ENCODE measurements at regions not wholly inside any gene's neighbourhood (a gene's known extent, or its start where the extent isn't known, plus 50 kb on each side); places are given as distances from the start of the nearest gene placed in this dataset.
"Not testable (repeated sequence)": the region's sequence is repeated elsewhere in the genome, so short reads cannot be mapped to it uniquely, and the experiment has no call there.

DNA sequence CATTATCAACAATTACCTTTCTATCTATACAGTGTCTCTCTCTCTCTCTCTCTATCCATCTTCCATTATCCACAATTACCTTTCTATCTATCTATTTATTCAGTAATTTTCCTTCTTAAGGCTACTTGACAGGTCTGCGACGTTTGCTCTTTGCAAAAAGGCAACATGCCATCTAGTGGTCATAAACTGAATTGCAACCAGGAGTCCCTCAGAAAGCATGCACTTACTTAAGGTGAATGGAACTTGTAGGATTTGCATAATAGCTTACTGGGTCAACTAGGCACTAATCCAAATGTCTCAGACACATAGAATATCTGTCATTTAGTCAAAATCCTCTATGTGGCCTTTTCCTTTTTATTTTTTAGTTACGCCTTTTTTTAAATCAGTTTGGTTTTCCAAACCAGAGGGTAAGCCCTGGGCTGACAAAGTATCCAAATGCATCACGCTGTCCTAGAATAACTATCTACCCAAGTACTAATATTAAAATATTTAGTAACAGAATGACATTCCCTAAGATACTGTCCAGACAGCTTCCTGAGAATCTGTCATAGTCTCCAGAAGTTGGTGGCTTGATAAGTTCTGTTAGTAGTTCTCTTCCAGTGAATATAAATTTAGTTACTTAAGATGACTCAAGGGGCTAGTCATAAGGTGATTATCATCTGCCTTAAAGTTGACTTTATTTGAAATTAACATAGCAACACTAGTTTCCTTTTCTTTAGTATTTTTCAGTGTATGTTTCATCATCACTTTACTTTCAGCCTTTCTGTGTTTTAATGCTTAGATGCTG, 208.3 kb downstream of the PPP1R3A start:
- peak; percentile 65 for DNase-seq (ENCODE audit: low spot score)

DNA sequence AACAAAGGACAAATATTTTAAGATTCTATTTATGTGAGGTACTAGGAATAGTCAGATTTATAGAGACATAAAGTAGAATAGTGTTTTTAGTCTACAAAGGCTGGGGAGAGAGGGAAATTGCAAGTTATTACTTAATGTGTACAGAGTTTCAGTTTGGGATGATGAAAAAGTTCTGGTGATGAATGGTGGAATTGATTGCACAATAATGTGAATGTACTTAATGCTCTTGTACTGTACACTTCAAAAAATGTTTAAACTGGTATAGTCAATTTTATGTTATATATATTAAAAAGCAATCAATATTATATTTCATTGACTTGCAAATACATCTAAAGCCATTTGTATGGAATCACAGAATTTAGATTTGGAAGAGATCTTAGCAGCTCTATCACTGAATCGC, 213.4 kb downstream of the PPP1R3A start:
- no peak for DNase-seq (ENCODE audit: low spot score)

DNA sequence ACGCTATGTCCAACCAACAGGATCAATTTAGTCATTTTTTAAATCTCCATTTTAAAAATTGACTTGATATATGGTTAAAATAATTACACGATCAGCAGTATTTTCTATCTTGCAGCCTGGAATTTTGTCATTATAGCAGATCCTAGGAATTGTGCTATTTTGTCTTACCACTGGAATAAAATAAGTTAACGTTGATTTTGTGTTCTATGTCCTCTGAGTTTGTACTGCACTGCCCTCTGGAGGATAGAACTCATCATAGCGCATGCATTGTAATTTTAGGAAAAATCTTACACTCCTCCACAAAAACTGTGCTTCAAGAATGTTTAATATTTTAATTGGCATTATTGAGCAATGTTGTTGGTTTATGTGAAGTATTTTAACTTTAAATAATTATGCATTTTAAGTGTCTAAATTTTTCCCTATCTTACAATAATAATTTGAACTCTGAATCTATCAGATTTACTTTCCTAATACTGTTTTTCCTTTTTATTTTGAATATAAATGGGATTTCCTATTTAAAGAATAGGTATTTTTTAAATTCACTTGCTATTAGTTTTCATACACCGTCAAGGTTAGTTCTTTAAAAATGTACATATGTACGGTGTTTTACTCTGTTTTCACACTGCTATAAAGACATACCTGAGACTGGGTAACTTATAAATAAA, 220.1 kb downstream of the PPP1R3A start:
- no peak for DNase-seq (ENCODE audit: low spot score)

DNA sequence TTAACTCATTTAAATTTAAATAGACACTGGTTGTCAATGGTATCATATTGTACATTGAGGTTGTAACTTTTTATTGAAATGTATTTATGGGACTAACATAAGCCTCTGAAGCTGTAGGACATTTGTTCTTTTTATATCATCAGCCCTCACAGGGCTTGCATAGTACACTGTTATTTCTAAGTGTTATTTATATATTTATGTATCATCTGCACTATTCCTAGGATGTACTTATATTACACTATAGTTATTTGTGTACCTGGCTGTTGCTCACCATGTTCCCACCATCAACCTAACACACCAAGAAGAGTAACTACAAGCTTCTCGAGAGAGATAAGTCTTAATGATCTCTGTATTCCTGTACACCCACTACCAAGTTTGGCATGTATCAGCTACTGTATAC, 224.7 kb downstream of the PPP1R3A start:
- DNase-seq (ENCODE audit: low spot score): no peak

DNA sequence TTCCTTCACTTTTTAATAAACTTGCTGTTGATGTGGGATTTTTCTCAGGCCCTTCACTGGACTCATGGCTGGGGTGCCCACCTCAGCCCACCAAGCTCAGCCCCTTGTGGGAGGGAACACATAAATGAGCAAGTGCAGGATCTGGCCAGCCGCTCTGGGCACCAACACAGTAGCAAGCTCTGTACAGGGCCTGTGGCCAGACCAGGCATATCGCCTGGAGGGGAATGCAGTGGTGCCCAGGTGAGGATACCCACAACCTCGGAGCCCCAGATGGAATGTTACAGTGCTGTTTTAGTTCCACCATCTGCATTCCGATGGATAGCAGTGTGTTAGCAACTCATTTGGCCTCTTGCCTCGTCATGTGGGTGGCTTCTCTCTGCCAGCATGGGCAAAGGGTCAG, 234.6 kb downstream of the PPP1R3A start:
- no peak for DNase-seq (ENCODE audit: low spot score)

DNA sequence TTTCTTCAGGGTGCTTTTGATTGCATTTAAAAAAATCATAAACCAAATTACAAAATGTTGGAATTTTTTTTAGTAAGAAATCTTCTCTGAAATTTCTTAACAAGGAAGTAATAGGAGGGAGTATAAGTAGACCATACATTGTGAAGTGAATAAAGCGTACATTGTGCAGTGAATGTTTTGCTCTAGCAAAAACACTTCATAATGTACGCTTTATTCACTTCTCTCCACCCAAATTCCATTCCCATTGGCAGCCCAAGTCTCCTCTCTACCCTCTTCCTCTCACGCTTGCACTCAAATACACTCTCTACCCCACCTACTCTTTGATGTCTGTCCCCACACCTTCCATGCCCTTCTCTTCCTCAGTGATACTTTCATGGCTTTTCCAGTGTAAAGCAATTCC, 241.0 kb downstream of the PPP1R3A start:
- DNase-seq (ENCODE audit: low spot score): no peak

DNA sequence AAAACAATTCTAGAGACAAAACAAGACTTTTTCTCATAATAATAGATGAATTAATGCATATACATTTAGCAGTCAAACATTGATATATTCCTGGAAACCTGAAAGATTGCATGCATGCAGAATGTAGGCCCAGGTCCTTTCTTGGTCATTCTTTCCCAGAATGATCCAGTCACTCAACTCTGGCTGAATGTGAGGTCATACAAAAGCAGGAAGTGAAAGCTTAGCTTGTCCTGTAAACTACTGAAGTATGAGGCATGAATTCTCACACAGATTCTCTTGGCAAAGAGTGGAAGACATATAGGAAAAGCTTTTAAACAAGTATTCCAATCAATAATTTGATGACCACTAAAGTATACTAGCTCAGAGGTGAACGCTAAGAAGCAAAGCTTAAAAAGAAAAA, 253.9 kb downstream of the PPP1R3A start:
- no peak for DNase-seq (ENCODE audit: low spot score)

DNA sequence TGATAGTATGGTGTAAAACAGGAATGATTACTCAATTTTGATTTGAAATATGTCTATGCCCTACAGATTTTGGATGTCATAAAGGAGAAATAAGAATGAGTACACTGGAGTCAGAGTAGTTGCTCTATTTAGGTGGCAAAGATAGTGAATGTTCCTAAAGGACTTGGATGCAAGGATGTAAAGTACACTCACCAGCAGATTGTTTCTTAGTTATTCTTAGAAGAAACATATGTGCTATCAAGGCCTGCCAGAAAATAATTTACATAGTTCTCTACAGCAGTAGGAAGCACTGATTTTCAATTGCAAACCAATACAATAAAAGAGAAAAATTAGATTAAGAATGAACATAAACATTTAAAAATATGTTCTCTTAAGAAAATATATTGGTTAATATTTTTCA, 259.4 kb downstream of the PPP1R3A start:
- no peak for DNase-seq (ENCODE audit: low spot score)

DNA sequence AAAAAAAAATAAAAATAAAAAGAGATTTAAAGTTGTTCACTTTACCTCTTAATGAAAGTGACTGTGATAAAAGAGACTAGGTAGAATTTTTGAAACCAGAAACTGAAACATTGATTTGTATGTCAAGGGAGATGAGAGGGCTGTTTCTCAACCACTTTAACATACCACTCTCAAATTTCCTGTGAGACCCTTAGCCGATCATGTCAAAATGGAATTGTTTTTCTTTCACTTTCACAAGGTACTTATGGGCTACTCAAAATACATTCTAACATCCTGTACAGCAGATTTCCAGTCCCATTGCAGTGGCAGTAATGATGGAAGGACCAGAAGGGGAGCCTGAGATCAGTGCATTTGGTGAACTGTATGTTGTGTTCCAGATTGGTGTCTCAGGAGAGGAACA, 261.2 kb downstream of the PPP1R3A start:
- DNase-seq (ENCODE audit: low spot score): no peak

DNA sequence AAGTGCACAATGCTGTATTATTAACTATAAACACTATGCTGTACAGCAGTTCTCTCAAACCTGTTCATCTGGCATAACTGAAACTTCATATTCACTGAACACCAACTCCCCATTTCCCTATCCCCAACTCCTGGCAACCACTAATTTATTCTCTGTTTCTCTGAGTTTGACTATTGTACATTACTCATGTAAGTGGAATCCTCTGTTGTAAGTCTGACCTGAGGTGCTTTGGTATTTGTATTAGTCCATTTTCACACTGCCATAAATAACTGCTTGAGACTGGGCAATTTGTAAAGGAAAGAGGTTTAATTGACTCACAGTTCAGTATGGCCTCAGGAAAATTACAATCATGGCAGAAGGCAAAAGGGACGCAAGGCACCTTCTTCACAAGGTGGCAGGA, 266.3 kb downstream of the PPP1R3A start:
- no peak for DNase-seq (ENCODE audit: low spot score)

DNA sequence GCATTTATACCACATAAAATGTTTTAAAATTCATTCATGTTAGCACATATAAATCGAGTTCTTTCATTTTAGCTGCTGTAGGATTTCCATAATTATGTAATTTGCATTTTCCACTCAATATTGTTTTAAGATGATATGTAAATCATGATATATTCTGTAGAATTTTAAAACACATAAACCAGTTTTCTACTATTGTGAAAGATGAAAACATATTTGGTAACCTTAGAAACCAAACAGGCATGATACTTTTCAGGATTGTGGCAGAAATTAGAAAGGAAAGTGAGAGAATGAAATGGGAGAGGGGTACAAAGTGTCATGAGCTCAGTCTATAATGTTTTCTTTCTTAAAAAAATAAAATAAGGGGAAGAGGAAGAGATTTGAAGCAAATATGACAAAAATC, 269.3 kb downstream of the PPP1R3A start:
- no peak for DNase-seq (ENCODE audit: low spot score)

DNA sequence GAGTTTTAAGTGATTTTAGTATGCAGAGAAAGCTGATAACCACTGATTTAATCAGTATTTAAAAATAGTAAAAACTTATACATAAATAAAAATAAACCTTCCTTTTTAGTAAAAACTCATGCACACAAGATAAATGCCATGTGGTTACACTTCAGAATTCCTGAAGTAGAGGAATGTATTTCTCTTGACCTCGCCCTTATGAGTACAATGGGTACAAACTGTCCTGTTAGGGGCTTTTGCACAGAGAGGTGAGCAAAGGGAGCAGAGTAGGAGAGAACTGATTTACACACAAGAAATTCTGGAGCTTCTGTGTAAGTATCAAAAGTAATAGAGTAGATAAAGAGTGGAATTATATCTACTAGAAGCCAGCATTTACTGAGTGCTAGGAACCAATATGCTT, 279.6 kb downstream of the PPP1R3A start:
- no peak for DNase-seq (ENCODE audit: low spot score)

DNA sequence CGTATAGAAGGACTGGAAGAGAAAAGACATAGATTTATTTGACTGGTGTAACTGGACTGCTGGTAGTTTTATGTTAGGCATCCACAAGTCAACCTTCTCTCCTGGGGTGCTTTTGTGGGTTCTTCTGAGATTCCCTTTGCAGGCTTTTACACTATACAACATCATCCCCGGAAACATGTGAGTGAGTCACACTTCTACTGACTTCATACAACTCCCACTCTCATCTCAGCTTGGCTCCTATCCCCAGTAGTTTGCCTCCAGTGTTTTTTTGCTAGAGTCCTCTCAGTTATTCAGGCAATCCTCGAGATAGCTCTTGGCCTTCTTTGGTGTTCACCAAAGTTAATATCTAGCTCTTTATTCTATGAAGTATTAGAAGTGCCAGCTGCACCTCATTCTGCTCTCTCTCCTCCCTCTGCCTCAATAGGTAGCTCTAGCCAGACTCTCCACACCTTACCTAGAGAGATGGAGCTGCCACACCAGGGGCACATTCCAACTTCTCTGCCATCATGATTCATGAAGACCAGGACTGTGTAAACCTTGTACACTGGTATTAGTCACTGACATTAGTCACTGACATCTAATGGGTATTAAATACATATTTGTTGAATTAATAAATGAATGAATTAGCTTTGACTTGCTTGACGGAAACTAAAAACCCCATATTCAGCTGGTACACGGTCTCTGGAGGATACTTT, 281.9 kb downstream of the PPP1R3A start:
- no peak for DNase-seq (ENCODE audit: low spot score)

DNA sequence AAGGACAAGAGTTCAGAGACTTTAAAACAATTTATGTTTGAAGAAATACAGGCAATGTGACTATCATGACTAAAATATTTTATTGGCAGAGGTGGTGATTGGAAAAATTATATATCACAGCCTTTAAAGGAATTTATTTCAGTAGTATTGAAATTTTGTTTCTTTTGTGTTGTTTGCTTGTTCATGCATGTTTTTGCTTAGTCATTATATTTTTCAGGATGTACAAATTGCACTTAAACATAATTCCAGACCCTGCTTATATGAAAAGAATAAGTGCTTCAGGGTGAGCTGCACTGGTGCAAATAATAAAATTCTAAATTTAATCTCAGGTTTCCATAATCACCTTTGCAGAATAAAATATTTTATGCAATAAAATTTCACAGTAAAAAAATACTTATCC, 283.3 kb downstream of the PPP1R3A start:
- no peak for DNase-seq (ENCODE audit: low spot score)

DNA sequence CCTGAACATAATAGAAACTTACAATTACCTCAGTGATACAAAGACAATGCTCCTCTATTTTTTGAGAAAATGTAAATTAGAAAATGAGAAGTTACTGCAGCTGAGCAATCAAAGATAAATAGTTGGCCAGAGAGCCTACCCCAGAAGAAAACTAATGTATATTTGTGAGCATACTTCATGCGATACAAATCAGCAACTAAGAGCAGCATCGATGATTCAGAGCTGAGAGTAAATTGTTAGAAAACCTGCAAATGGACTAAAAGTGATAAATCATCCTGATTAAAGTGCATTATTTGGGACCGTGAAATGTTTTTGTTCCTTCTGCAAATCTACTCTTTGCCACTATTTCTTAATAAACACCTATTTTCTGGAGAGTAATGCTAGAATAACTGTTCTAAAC, 285.7 kb downstream of the PPP1R3A start:
- DNase-seq (ENCODE audit: low spot score): no peak

DNA sequence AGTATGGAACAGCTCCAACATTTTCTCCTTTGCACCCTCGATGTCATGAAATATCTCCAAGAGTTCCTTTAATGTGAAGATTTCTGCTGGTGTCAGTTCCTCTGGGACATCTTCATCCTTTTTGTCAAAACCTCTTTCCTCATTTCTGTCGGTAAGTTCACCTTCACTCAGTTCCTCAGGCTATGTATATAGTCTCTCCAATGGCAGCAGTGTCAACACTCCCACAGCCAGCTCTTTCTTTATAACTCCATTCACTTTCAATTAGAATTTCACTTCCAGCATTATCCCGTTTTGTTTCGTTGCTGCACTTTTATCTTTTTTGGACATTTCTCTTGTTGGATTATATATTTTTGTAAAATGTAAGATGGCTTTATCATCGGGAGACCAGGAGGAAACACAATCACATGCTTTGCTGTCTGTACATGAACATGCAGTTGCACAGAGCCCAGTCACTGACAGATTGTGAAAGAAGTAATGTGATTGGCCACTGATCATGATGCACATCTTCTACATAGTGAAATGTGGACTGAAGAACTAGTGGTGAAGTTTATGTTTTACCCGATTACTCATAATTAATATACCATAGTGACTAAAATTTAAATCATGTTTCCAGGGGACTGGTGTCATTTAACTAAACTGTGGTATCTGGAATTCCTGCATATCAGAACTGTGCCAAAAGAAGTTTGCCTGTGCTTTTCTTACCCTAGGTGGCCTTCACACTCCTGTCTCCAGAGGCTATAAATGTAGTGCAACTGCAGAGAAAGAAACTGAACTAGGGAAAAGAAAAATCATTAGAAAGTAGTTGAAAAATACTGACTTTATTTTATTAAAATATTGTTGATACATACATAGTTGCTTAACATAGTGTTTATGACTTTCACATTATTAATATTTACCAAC, 289.6 kb downstream of the PPP1R3A start:
- DNase-seq (ENCODE audit: low spot score): no peak

DNA sequence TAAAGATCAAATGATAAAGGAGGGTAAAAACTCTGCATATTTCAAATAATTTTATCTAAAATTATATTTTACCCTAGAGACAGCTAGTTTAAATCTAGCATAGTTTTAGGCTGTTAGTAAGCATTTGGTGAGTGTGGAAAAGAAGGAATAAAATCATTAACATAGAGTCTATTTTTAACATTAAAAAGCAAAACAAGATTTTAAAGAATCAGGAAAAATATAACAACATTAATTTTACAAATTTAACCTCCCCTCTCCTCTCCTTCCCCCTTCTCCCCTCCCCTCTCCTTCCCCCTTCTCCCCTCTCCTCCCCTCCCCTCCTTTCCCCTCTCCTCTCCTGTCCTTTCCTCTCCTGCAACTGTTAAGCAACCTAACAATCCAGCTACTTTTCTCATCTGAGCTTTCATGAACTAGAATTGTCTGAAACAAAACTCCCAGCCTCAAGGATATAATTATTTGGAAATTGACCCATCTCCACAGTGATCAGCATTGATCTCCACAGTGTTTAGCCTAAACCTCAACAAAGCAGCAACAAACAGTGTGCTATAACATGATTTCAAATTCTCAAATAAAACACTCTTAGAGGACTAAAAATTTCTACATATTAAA, 293.2 kb downstream of the PPP1R3A start:
- no peak for DNase-seq (ENCODE audit: low spot score)

DNA sequence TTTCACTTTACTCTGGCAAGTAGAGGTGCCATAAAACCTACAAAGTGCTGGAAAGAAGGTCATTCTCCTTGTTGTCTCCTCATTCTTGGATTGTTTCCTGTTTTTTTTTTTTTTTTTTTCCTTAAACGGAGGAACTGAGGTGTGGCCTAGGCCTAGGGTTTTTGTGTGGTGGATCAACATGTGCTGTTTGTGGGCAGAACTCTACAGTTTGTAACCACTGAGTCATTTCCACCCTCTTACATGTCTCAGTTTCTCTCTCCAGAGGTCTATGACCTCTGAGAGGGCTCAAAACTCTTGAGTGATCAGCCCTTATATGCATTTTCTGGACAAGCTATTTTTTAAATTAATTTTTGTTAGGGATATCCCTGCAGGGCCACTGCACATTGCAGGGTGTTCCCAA, 296.0 kb downstream of the PPP1R3A start:
- DNase-seq (ENCODE audit: low spot score): no peak

DNA sequence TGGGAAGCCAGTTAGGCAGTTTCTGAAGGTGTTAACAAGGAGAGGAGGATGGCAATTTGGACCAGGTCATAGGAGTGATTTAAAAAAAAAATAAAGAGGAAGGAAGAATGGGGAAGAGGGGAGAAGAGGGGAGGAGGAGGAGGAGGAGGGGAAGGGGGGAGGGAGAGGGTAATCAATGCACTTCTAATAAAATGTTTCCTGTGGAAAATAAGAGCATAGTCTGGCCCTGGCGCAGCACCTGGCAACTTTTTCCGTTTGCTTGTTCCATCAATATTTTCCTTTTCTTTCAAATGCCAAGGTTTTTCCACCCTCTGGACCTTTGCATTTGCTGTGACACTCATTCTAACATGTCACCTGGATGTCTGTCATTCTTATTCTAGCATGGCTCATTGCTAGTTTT, 308.2 kb downstream of the PPP1R3A start:
- no peak for DNase-seq (ENCODE audit: low spot score)

DNA sequence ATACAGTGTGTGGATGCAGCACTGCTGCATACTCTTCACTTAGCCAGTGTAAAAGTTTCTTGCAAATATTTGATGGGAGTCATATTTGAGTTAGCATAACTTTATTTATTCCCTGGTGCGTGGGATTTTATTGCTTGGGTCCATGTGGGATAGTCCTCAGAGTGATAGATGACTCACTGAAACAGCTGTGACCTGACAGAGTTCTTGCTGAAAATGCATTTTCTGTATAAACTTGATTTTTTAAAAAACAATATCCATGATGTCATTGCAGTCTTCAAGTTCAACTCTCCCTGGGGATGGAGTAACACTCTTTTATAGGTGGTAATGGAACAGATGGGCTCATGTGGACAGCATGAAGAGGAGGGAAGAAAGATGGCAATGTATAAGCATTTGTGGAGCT, 310.0 kb downstream of the PPP1R3A start:
- no peak for DNase-seq (ENCODE audit: low spot score)

DNA sequence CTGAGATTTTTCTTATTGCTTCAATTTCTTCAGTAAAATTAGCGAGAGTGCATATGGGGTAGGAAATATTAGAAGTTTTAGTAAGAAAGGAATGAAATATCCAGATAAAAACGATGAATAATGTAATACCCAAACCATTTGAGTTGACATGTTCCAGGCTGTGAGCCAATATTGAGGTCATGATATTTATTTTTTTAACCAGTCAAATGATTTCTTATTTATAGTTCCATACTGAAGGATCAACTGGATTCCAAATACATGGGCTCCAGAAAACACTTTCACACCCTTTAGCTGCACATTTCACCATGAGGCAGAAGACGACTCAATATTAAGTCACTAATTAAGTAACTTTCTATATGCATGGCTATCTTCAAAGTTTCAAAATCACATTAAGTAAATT, 312.5 kb downstream of the PPP1R3A start:
- no peak for DNase-seq (ENCODE audit: low spot score)

DNA sequence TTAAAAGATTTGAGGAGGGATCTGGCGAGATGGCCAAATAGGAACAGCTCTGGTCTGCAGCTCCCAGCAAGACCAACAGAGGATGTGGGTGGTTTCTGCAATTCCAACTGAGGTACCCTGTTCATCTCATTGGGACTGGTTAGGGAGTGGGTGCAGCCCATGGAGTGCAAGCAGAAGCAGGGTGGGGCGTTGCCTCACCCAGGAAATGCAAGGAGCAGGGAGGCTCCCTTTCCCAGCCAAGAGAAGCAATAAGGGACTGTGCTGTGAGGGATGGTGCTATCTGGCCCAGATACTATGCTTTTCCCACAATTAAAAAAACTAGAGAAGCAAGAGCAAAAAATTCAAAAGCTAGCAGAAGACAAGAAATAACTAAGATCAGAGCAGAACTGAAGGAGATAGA, 318.4 kb downstream of the PPP1R3A start:
- DNase-seq (ENCODE audit: low spot score): not testable (repeated sequence)
